ENCODE measurements at regions not wholly inside any gene's neighbourhood (a gene's known extent, or its start where the extent isn't known, plus 50 kb on each side); places are given as distances from the start of the nearest gene placed in this dataset.

- no peak for TF ChIP-seq CTCF (IDR thresholded peaks at IDR 0.05)
- no peak for TF ChIP-seq POLR2AphosphoS5 (IDR thresholded peaks at IDR 0.05)
Observed at GRCh38 chr5:23864786-23865185, 357.4 kb downstream of the PRDM9 start.
